Gastrocnemius medialis (tissue), 4 donors: ENCODE measurements at regions not wholly inside any gene's neighbourhood (a gene's known extent, or its start where the extent isn't known, plus 50 kb on each side); places are given as distances from the start of the nearest gene placed in this dataset.

Source experiments
- POLR2A ChIP-seq, 2 donors: fragments of 450-650 bp; IDR thresholded peaks; one replicate each; pipeline ENCODE4 v1.6.1; 2017; ENCODE audit warnings: antibody characterized with exemption in 2 of 2, mild to moderate bottlenecking in 2 of 2, moderate library complexity in 2 of 2
- TF ChIP-seq, protein P1 (sequence below), 5 experiments: fragments of 450-650 bp in 3 of 5; fragments of 200-600 bp in 2 of 5; sonication (generic) in 2 of 5; IDR thresholded peaks in 4 of 5; conservative IDR thresholded peaks in 1 of 5; 1 replicate in 4 of 5; 2 replicates in 1 of 5; pipeline ENCODE4 v1.5.1; 2016 to 2019; ENCODE audit warnings: antibody characterized with exemption in 5 of 5, mild to moderate bottlenecking in 3 of 5, moderate library complexity in 3 of 5

DNA sequence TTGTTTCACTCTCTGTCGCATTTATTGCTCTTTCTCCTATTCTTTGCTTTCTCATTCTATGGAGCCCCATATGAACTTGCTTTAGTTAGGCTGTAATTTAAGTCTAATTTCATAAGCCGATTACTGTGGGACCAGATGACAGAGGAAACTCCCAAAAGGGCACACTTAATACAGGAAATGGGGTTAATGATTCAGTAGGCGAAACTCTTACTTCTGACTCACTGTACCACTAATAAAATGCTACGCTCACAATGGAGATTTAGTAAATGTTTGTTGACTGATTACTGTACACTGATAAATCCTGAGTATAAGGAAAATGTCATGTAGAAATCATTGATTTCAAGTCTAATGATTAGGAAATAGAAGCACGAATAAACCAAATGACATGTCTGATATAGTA is 276.4 kb downstream of the KLF5 start:
- no peak for TF ChIP-seq POLR2A (IDR thresholded peaks at IDR 0.05)
- TF ChIP-seq, protein P1, sequence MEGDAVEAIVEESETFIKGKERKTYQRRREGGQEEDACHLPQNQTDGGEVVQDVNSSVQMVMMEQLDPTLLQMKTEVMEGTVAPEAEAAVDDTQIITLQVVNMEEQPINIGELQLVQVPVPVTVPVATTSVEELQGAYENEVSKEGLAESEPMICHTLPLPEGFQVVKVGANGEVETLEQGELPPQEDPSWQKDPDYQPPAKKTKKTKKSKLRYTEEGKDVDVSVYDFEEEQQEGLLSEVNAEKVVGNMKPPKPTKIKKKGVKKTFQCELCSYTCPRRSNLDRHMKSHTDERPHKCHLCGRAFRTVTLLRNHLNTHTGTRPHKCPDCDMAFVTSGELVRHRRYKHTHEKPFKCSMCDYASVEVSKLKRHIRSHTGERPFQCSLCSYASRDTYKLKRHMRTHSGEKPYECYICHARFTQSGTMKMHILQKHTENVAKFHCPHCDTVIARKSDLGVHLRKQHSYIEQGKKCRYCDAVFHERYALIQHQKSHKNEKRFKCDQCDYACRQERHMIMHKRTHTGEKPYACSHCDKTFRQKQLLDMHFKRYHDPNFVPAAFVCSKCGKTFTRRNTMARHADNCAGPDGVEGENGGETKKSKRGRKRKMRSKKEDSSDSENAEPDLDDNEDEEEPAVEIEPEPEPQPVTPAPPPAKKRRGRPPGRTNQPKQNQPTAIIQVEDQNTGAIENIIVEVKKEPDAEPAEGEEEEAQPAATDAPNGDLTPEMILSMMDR (IDR thresholded peaks at IDR 0.05 in 4 of 5, conservative IDR thresholded peaks at IDR 0.05 in 1 of 5) = no peak
